HL-60 (cell line): ENCODE measurements at regions not wholly inside any gene's neighbourhood (a gene's known extent, or its start where the extent isn't known, plus 50 kb on each side); places are given as distances from the start of the nearest gene placed in this dataset.

Experiments
- GABPA ChIP-seq: IDR thresholded peaks from 2 replicates; pipeline ENCODE4 v1.6.1; 2012; ENCODE audit warnings: low read depth
- POLR2AphosphoS5 ChIP-seq: IDR thresholded peaks from 2 replicates; pipeline ENCODE4 v1.6.1; 2012; ENCODE audit warnings: low read depth
- TF ChIP-seq, protein P1 (sequence below): IDR thresholded peaks from one replicate; pipeline ENCODE4 v1.5.1; 2011; ENCODE audit warnings: low read length, control low read depth, inconsistent platforms; ENCODE audit not compliant: insufficient read depth
- TF ChIP-seq, protein P2 (sequence below): IDR thresholded peaks from 2 replicates; pipeline ENCODE4 v1.6.1; 2012; ENCODE audit warnings: low read depth; ENCODE audit not compliant: insufficient replicate concordance

DNA sequence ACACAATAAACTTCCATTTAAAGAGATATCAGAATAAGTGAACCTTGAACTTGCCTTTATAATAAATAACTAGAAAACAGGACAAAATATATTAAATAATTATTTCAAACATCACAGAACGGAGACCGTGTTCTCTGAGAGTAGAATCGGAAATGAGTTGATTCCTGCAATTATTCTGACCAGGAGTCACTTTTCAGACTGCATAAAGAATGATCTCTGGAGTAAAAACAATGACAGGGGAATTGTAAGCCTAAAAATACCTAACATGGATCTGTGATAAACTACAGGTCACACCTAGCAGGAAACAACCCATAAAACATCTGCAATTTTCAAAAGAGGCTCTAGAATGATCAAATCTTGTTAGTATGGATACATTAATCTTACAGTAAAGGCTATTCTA lies 577.5 kb upstream of the SORCS1 start:
- TF ChIP-seq, protein P1, sequence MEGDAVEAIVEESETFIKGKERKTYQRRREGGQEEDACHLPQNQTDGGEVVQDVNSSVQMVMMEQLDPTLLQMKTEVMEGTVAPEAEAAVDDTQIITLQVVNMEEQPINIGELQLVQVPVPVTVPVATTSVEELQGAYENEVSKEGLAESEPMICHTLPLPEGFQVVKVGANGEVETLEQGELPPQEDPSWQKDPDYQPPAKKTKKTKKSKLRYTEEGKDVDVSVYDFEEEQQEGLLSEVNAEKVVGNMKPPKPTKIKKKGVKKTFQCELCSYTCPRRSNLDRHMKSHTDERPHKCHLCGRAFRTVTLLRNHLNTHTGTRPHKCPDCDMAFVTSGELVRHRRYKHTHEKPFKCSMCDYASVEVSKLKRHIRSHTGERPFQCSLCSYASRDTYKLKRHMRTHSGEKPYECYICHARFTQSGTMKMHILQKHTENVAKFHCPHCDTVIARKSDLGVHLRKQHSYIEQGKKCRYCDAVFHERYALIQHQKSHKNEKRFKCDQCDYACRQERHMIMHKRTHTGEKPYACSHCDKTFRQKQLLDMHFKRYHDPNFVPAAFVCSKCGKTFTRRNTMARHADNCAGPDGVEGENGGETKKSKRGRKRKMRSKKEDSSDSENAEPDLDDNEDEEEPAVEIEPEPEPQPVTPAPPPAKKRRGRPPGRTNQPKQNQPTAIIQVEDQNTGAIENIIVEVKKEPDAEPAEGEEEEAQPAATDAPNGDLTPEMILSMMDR, result no peak
- TF ChIP-seq POLR2AphosphoS5 (no peak), GABPA (no peak)
- TF ChIP-seq, protein P2, sequence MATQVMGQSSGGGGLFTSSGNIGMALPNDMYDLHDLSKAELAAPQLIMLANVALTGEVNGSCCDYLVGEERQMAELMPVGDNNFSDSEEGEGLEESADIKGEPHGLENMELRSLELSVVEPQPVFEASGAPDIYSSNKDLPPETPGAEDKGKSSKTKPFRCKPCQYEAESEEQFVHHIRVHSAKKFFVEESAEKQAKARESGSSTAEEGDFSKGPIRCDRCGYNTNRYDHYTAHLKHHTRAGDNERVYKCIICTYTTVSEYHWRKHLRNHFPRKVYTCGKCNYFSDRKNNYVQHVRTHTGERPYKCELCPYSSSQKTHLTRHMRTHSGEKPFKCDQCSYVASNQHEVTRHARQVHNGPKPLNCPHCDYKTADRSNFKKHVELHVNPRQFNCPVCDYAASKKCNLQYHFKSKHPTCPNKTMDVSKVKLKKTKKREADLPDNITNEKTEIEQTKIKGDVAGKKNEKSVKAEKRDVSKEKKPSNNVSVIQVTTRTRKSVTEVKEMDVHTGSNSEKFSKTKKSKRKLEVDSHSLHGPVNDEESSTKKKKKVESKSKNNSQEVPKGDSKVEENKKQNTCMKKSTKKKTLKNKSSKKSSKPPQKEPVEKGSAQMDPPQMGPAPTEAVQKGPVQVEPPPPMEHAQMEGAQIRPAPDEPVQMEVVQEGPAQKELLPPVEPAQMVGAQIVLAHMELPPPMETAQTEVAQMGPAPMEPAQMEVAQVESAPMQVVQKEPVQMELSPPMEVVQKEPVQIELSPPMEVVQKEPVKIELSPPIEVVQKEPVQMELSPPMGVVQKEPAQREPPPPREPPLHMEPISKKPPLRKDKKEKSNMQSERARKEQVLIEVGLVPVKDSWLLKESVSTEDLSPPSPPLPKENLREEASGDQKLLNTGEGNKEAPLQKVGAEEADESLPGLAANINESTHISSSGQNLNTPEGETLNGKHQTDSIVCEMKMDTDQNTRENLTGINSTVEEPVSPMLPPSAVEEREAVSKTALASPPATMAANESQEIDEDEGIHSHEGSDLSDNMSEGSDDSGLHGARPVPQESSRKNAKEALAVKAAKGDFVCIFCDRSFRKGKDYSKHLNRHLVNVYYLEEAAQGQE, result no peak
